ENCODE measurements at regions not wholly inside any gene's neighbourhood (a gene's known extent, or its start where the extent isn't known, plus 50 kb on each side); places are given as distances from the start of the nearest gene placed in this dataset.
A peak's percentile ranks its signal among the peaks of the same experiment; 100 is the strongest.
"Not testable (repeated sequence)": the region's sequence is repeated elsewhere in the genome, so short reads cannot be mapped to it uniquely, and the experiment has no call there.

- not testable (repeated sequence) for DNase-seq (ENCODE audit: insufficient read length, low spot score); FAIRE-seq
Measured at GRCh38 chr2:90010442-90011100, 1319.1 kb downstream of the RPIA start.

- FAIRE-seq; DNase-seq (ENCODE audit: insufficient read length, low spot score): not testable (repeated sequence)
Measured at GRCh38 chr2:90011101-90011443, 1319.6 kb downstream of the RPIA start.

GRCh38 chr2:90019908-90020307, 1328.4 kb downstream of the RPIA start:
- peak; percentile 52 for FAIRE-seq
- not testable (repeated sequence) for DNase-seq (ENCODE audit: insufficient read length, low spot score)

GRCh38 chr2:90021234-90021633, 1329.8 kb downstream of the RPIA start:
- DNase-seq (ENCODE audit: insufficient read length, low spot score): not testable (repeated sequence)
- FAIRE-seq: peak; percentile 60

- peak; percentile 100 for FAIRE-seq
Measured at GRCh38 chr2:90027231-90027643, 1335.8 kb downstream of the RPIA start.

GRCh38 chr2:90028381-90029079, 1337.1 kb downstream of the RPIA start:
- not testable (repeated sequence) for FAIRE-seq; DNase-seq (ENCODE audit: insufficient read length, low spot score)

More at GRCh38 chr2:90027231-90027643, 1335.8 kb downstream of the RPIA start:
- DNase-seq (ENCODE audit: insufficient read length, low spot score): not testable (repeated sequence)

GRCh38 chr2:90029080-90029428, 1337.6 kb downstream of the RPIA start:
- not testable (repeated sequence) for FAIRE-seq

GRCh38 chr2:90032269-90032668, 1340.8 kb downstream of the RPIA start:
- DNase-seq (ENCODE audit: insufficient read length, low spot score); FAIRE-seq: not testable (repeated sequence)

More at GRCh38 chr2:90029080-90029428, 1337.6 kb downstream of the RPIA start:
- DNase-seq (ENCODE audit: insufficient read length, low spot score): not testable (repeated sequence)

- not testable (repeated sequence) for FAIRE-seq; DNase-seq (ENCODE audit: insufficient read length, low spot score)
Measured at GRCh38 chr2:90036335-90036734, 1344.9 kb downstream of the RPIA start.

- not testable (repeated sequence) for DNase-seq (ENCODE audit: insufficient read length, low spot score)
- peak; percentile 26 for FAIRE-seq
Measured at GRCh38 chr2:90039093-90039492, 1347.6 kb downstream of the RPIA start.

- FAIRE-seq; DNase-seq (ENCODE audit: insufficient read length, low spot score): not testable (repeated sequence)
Measured at GRCh38 chr2:90047776-90048175, 1356.3 kb downstream of the RPIA start.

GRCh38 chr2:90052113-90052631, 1360.7 kb downstream of the RPIA start:
- not testable (repeated sequence) for DNase-seq (ENCODE audit: insufficient read length, low spot score)
- FAIRE-seq: peak; percentile 58

- TF ChIP-seq POLR2A (IDR thresholded peaks at IDR 0.05; ENCODE audit: low read depth, low read length): no peak
- no peak for TF ChIP-seq SPI1 (IDR thresholded peaks at IDR 0.05; ENCODE audit: low read depth, low read length)
- TF ChIP-seq PAX5 (IDR thresholded peaks at IDR 0.05; ENCODE audit: insufficient read depth, low read length, severe bottlenecking): no peak
- no peak for TF ChIP-seq POLR2AphosphoS5 (IDR thresholded peaks at IDR 0.05; ENCODE audit: low read depth, low read length)
- no peak for TF ChIP-seq TAF1 (IDR thresholded peaks at IDR 0.05; ENCODE audit: low read depth, low read length)
- no peak for TF ChIP-seq POU2F2 (IDR thresholded peaks at IDR 0.05; ENCODE audit: low read depth, low read length)
- DNase-seq (ENCODE audit: insufficient read length, low spot score) (peak; percentile 22), FAIRE-seq (peak; percentile 64)
Measured at GRCh38 chr2:90069290-90069894, 1377.9 kb downstream of the RPIA start.

- no peak for DNase-seq (ENCODE audit: insufficient read length, low spot score)
- TF ChIP-seq POLR2AphosphoS5 (IDR thresholded peaks at IDR 0.05; ENCODE audit: low read depth, low read length) (no peak), PAX5 (IDR thresholded peaks at IDR 0.05; ENCODE audit: insufficient read depth, low read length, severe bottlenecking) (no peak), POU2F2 (IDR thresholded peaks at IDR 0.05; ENCODE audit: low read depth, low read length) (no peak), POLR2A (IDR thresholded peaks at IDR 0.05; ENCODE audit: low read depth, low read length) (no peak), SPI1 (IDR thresholded peaks at IDR 0.05; ENCODE audit: low read depth, low read length) (no peak), TAF1 (IDR thresholded peaks at IDR 0.05; ENCODE audit: low read depth, low read length) (no peak)
- FAIRE-seq: no peak
Measured at GRCh38 chr2:90076311-90076710, 1384.8 kb downstream of the RPIA start.
